Limb (tissue), 2 donors: ENCODE measurements at regions not wholly inside any gene's neighbourhood (a gene's known extent, or its start where the extent isn't known, plus 50 kb on each side); places are given as distances from the start of the nearest gene placed in this dataset.

ENCODE experiments used
- DNase-seq, 2 donors: peaks; one replicate each; pipeline ENCODE4 v3.0.0-alpha.2; 2016; ENCODE audit errors: extremely low spot score in 2 of 2

DNA sequence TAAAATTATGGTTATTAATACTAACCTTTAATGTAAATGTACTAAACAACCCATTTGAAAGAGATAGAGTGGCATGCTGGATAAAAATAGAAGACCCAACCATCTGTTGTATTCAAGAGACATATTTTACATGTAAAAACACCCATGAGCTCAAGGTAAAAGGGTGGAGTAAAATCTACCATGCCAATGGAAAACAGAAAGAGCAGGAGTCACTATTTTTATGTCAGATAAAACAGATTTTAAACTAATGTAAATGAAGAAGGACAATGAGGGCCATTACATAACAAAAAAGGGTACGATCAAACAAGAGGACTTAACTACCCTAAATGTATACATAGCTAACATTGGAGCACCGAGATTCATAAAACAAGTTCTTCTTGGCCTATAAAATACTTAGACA is 66.3 kb downstream of the ITM2A start:
- DNase-seq: no peak

DNA sequence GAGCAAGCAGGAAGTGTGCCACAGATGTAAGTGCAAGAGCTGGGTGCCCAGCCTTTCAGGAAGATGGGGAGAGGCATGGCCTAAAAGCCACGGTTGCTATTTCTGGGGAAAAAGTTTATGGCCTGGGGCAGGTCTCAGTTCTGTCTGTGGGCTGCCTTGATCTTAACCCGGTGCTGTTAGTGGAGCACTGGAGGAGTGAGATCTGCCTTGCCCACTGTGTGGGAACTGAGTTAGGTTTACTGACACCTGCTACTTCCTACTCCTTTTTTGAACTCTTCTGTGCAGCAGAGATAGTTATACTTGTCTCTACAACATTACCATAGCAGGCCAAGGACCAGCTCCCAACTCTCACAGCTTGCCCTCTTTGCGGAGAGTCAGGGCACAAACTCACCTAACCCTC is 76.5 kb downstream of the ITM2A start:
- DNase-seq: no peak

GRCh38 chrX:79288733-79289132 is 78.4 kb downstream of the ITM2A start:
- no peak for DNase-seq

- no peak for DNase-seq
Measured at GRCh38 chrX:79287724-79288123, 79.4 kb downstream of the ITM2A start.

GRCh38 chrX:79281775-79282174 is 85.4 kb downstream of the ITM2A start:
- DNase-seq: no peak

DNA sequence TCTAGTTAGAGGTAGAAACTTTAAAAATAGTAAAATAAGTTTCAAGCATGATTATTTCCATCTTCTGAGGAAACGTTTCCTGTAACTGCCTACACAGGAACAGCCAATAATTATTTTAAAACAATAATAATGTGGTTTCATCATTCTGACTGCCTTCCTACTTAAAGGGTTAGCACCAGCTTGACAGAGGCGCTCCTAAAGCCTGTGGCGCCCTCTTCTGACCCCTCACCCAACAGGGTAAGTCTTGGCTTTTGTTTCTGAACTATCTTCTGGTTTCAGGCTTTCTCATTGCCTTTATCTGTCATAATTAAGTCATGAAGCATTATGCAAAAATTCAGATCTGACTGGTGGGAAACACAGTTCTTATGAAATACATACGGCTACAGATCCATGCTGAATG is 96.7 kb downstream of the ITM2A start:
- peak in 1 of 2 donors; percentile 22 for DNase-seq

DNA sequence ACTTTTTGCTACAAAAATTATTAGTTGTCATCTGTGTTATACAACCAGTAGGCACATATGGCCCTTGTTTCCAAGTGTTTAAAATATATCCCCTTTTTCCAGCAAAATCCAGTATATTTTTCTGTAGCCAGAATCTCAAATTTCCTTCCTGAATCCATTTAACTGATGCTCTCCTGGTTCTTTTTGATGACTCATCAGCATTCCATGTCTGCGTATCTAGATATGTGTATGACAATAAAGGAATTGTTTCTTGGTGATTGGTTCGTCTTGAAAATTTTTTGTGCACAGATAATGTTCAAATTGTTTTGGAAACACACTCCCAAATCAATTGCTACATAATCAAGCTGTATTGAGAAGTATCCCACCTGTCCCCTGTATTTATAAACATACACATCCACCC is 98.3 kb downstream of the ITM2A start:
- no peak for DNase-seq

DNA sequence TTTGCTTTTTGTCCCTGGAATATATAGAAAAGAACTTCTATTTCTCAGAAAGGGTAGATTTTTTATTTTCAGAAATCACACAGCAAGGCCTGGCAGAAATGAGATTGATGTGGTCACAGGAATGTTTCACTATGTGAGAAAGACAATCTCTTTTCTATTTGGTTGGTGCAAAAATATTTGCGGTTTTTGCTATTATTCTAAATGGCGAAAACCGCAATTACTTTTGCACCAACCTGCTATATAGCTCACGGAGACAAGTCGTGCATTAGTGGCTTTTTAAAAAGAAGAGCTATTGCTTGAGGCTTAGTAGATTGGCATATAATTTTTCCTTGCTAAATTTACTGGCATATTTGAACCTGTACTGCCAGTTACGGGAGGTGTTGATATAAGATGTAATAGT is 100.4 kb downstream of the ITM2A start:
- no peak for DNase-seq

GRCh38 chrX:79263550-79263949 is 103.6 kb downstream of the ITM2A start:
- no peak for DNase-seq

GRCh38 chrX:79259073-79259689 is 108.0 kb downstream of the ITM2A start:
- no peak for DNase-seq

GRCh38 chrX:79243691-79244090 is 99.2 kb downstream of the GPR174 start:
- no peak for DNase-seq

GRCh38 chrX:79235899-79236298 is 91.4 kb downstream of the GPR174 start:
- no peak for DNase-seq

DNA sequence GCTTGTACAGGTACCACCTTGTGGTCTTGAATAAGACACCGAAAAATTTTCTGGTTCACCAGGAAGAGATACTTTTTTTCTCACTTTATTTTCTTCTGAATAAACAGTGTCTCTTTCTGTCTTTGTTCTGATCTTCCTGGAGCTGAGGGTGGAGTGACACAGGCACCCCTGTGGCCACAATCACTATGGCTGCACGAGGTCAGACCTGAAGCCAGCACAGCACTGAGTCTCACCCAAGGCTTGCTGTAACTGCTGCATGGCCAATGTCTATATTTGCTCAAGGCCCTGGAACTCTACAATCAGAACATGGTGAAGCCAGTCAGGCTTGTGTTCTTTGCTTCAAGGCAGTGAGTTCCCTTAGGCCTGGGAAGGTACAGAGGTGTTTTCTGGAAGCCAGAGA is 87.2 kb downstream of the GPR174 start:
- no peak for DNase-seq
